ENCODE measurements at regions not wholly inside any gene's neighbourhood (a gene's known extent, or its start where the extent isn't known, plus 50 kb on each side); places are given as distances from the start of the nearest gene placed in this dataset.

GRCh38 chr2:19543663-19544383 is 185.4 kb upstream of the OSR1 start:
- Histone ChIP-seq H3K36me3 (ENCODE audit: control insufficient read depth, insufficient read depth, low read length) (no peaks in the 10 kb centered on the region), H3K4me3 (ENCODE audit: low read length) (no peak overlapping the region), H3K27ac (ENCODE audit: low read depth, low read length) (no peak overlapping the region), H3K9me3 (ENCODE audit: control insufficient read depth, low read length) (no peaks in the 10 kb centered on the region), H3K4me1 (ENCODE audit: control insufficient read depth, insufficient read depth, low read length) (no peaks in the 10 kb centered on the region), H3K9ac (ENCODE audit: extremely low read depth, low read length, poor library complexity, severe bottlenecking) (no peak overlapping the region), H3K27me3 (ENCODE audit: control insufficient read depth, insufficient read depth, low read length, poor library complexity, severe bottlenecking) (no peaks in the 10 kb centered on the region)
- no peak for DNase-seq
- TF ChIP-seq, protein P1, sequence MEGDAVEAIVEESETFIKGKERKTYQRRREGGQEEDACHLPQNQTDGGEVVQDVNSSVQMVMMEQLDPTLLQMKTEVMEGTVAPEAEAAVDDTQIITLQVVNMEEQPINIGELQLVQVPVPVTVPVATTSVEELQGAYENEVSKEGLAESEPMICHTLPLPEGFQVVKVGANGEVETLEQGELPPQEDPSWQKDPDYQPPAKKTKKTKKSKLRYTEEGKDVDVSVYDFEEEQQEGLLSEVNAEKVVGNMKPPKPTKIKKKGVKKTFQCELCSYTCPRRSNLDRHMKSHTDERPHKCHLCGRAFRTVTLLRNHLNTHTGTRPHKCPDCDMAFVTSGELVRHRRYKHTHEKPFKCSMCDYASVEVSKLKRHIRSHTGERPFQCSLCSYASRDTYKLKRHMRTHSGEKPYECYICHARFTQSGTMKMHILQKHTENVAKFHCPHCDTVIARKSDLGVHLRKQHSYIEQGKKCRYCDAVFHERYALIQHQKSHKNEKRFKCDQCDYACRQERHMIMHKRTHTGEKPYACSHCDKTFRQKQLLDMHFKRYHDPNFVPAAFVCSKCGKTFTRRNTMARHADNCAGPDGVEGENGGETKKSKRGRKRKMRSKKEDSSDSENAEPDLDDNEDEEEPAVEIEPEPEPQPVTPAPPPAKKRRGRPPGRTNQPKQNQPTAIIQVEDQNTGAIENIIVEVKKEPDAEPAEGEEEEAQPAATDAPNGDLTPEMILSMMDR (conservative IDR thresholded peaks at IDR 0.05): no peak
- Mint-ChIP-seq H3K4me3 (no peak overlapping the region), H3K36me3 (ENCODE audit: low read depth) (no peaks in the 10 kb centered on the region), H3K9me3 (no peaks in the 10 kb centered on the region), H3K27ac (no peak overlapping the region), H3K4me1 (peaks cover 2% of the 10 kb centered on the region), H3K27me3 (ENCODE audit: insufficient read depth) (no peaks in the 10 kb centered on the region)
- WGBS, 2 experiments (ENCODE audit: insufficient coverage in 1 of 2, insufficient read length in 1 of 2): 97 to 100% methylated on average over 1 to 2 of the region's 2 CpGs

DNA sequence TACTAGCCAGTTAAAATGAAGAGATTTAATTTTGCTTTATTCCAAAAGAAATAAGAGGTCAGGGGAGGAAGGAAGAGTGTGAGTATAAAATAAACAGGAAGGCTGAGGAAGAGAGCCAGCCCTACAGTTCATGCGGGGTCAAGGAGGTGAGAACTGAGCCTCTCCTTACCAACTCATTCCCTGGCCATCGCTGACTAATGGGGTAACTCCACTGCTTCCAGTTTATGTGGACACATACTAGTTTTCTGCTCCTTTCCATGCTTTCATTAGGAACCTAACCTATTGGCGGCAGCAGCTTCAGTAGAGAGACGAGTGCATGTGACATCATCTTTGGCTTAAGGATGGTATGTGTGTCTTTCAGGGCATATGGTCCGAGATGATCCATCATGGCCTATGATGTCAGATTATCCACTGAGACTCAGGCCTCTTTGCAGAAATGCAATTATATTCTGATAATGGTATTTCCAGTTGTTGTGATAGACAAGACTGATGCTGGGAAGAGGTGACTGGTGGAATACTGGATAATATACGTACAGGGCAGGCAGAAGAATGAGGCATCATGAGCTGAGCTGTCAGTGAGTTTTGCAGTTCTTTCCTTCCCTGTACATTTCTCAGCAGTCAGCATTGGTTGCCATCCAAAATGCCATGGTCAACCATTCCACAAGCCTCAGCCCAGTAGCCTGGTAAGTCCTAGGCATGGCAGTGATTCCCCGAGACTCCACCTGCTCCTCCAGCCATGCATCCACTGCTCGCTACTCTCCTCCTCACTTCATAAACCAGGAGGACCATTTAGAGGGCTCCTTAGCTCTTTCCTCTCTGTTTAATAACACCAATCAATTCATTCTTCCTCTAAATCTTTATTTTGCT is 184.6 kb upstream of the OSR1 start:
- Mint-ChIP-seq H3K9me3 (no peaks in the 10 kb centered on the region), H3K27ac (no peak overlapping the region), H3K36me3 (ENCODE audit: low read depth) (no peaks in the 10 kb centered on the region), H3K4me1 (peaks cover 2% of the 10 kb centered on the region), H3K27me3 (ENCODE audit: insufficient read depth) (no peaks in the 10 kb centered on the region), H3K4me3 (no peak overlapping the region)
- Histone ChIP-seq H3K4me3 (ENCODE audit: low read length) (no peak overlapping the region), H3K27ac (ENCODE audit: low read depth, low read length) (no peak overlapping the region), H3K9ac (ENCODE audit: extremely low read depth, low read length, poor library complexity, severe bottlenecking) (no peak overlapping the region), H3K4me1 (ENCODE audit: control insufficient read depth, insufficient read depth, low read length) (no peaks in the 10 kb centered on the region), H3K9me3 (ENCODE audit: control insufficient read depth, low read length) (no peaks in the 10 kb centered on the region), H3K36me3 (ENCODE audit: control insufficient read depth, insufficient read depth, low read length) (no peaks in the 10 kb centered on the region), H3K27me3 (ENCODE audit: control insufficient read depth, insufficient read depth, low read length, poor library complexity, severe bottlenecking) (no peaks in the 10 kb centered on the region)
- TF ChIP-seq, protein P1 (conservative IDR thresholded peaks at IDR 0.05): no peak
- DNase-seq: no peak
- WGBS, 2 experiments (ENCODE audit: insufficient coverage in 1 of 2, insufficient read length in 1 of 2): 86 to 88% methylated on average over 6 to 8 of the region's 8 CpGs

DNA sequence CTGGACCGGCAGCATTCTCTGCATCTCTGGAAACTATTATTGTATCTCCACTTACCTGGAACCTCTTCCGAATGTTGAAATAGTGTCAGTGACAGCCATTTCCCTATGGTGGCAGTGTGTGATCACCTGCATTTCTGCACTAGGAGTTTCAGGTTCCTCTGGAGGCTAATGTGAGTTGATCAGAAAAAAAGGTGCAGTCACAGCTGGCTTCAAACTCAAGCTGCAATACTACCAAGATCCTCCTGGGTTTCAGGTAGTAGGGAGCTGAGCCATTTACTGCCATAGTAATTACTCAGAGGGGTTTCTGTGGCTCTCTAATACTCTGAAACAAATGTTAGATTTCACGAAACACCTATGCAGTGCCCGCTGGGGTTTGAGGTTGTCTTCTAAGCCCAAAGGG is 183.5 kb upstream of the OSR1 start:
- Histone ChIP-seq H3K36me3 (ENCODE audit: control insufficient read depth, insufficient read depth, low read length) (no peaks in the 10 kb centered on the region), H3K9ac (ENCODE audit: extremely low read depth, low read length, poor library complexity, severe bottlenecking) (no peak overlapping the region), H3K9me3 (ENCODE audit: control insufficient read depth, low read length) (no peaks in the 10 kb centered on the region), H3K27me3 (ENCODE audit: control insufficient read depth, insufficient read depth, low read length, poor library complexity, severe bottlenecking) (no peaks in the 10 kb centered on the region), H3K4me1 (ENCODE audit: control insufficient read depth, insufficient read depth, low read length) (no peaks in the 10 kb centered on the region), H3K27ac (ENCODE audit: low read depth, low read length) (no peak overlapping the region), H3K4me3 (ENCODE audit: low read length) (no peak overlapping the region)
- peaks cover 2% of the 10 kb centered on the region for H3K4me1 Mint-ChIP-seq
- DNase-seq: peak; percentile 51
- no peak overlapping the region for H3K27ac Mint-ChIP-seq
- H3K9me3 Mint-ChIP-seq: no peaks in the 10 kb centered on the region
- no peaks in the 10 kb centered on the region for H3K36me3 Mint-ChIP-seq (ENCODE audit: low read depth)
- no peaks in the 10 kb centered on the region for H3K27me3 Mint-ChIP-seq (ENCODE audit: insufficient read depth)
- TF ChIP-seq, protein P1 (conservative IDR thresholded peaks at IDR 0.05): peak; percentile 62
- 95 to 100% methylated on average over 3 to 4 of the region's 4 CpGs for WGBS, 2 experiments (ENCODE audit: insufficient coverage in 1 of 2, insufficient read length in 1 of 2)
- no peak overlapping the region for H3K4me3 Mint-ChIP-seq
